HepG2 (cell line): ENCODE measurements at regions not wholly inside any gene's neighbourhood (a gene's known extent, or its start where the extent isn't known, plus 50 kb on each side); places are given as distances from the start of the nearest gene placed in this dataset.
A peak's percentile ranks its signal among the peaks of the same experiment; 100 is the strongest.

Experiments
- ATF4 ChIP-seq, 2 experiments: fragments of 450-650 bp in 1 of 2; sonication (generic) in 1 of 2; formaldehyde crosslinking; IDR thresholded peaks; 2 replicates each; pipeline versions ENCODE4 v1.5.0 to v1.8.0; 2020 to 2022; ENCODE audit warnings: mild to moderate bottlenecking in 1 of 2, missing genetic modification reagents in 1 of 2
- ATF5 ChIP-seq: sonication (generic); formaldehyde crosslinking; IDR thresholded peaks from 2 replicates; pipeline ENCODE4 v1.4.0; 2020; ENCODE audit warnings: mild to moderate bottlenecking, low read depth, missing genetic modification reagents
- CEBPB ChIP-seq: IDR thresholded peaks from 2 replicates; pipeline ENCODE4 v1.6.1; 2011; ENCODE audit warnings: low read depth, low read length, improper control_type of control experiment, borderline replicate concordance
- SATB2 ChIP-seq: sonication (generic); formaldehyde crosslinking; IDR thresholded peaks from 2 replicates; pipeline ENCODE4 v1.5.0; 2020; ENCODE audit warnings: missing genetic modification reagents
- ZNF646 ChIP-seq: sonication (generic); formaldehyde crosslinking; IDR thresholded peaks from 2 replicates; pipeline ENCODE4 v1.9.0; 2021; ENCODE audit warnings: mild to moderate bottlenecking, missing genetic modification reagents

- TF ChIP-seq ZNF646: peak; percentile 55
- TF ChIP-seq ATF4 (CRISPR knock-in tag; IDR thresholded peaks at IDR 0.05): peak in 1 of 2 experiments; percentile 62; a peak in 1 of 4 replicates
- TF ChIP-seq SATB2: no peak
- TF ChIP-seq ATF5 (CRISPR knock-in tag): no peak
- TF ChIP-seq CEBPB: peak; percentile 84
These were observed 69.7 kb upstream of the ARL4C start (continued) for GRCh38 chr2:234566622-234567021.
